ENCODE measurements at regions not wholly inside any gene's neighbourhood (a gene's known extent, or its start where the extent isn't known, plus 50 kb on each side); places are given as distances from the start of the nearest gene placed in this dataset.
A peak's percentile ranks its signal among the peaks of the same experiment; 100 is the strongest.

GRCh38 chr2:133844214-133844892 lies 276.1 kb upstream of the NCKAP5 start (continued):
- no peak for TF ChIP-seq NR2C1 (IDR thresholded peaks at IDR 0.05)
- TF ChIP-seq NR2C1 (tag; IDR thresholded peaks at IDR 0.05), result no peak
- TF ChIP-seq ZNF146 (CRISPR knock-in tag; IDR thresholded peaks at IDR 0.05; ENCODE audit: unreplicated experiment), result no peak
- no peak for TF ChIP-seq MTA1 (IDR thresholded peaks at IDR 0.05; ENCODE audit: borderline replicate concordance)
- TF ChIP-seq MCM3 (IDR thresholded peaks at IDR 0.05), result no peak
- TF ChIP-seq HOXB6 (CRISPR knock-in tag; IDR thresholded peaks at IDR 0.05; ENCODE audit: borderline replicate concordance), result no peak
- TF ChIP-seq STAG1 (CRISPR knock-in tag; IDR thresholded peaks at IDR 0.05; ENCODE audit: borderline replicate concordance), result peak; percentile 51; the same call in 1 of the 2 replicates
- TF ChIP-seq CBX5 (IDR thresholded peaks at IDR 0.05; ENCODE audit: borderline replicate concordance, low read depth), result no peak
- TF ChIP-seq PTBP1 (IDR thresholded peaks at IDR 0.05; ENCODE audit: low read depth, low read length), result no peak
- no peak for TF ChIP-seq SP2 (IDR thresholded peaks at IDR 0.05; ENCODE audit: extremely low read depth, low read depth, low read length, poor library complexity, severe bottlenecking)
- no peak for TF ChIP-seq ZNF121 (CRISPR knock-in tag; conservative IDR thresholded peaks at IDR 0.05)
- TF ChIP-seq BCLAF1 (IDR thresholded peaks at IDR 0.05; ENCODE audit: borderline replicate concordance in 1 of 2, control insufficient read depth in 1 of 2, low read depth in 2 of 2, low read length in 1 of 2), result no peak
- no peak for TF ChIP-seq RBM22 (IDR thresholded peaks at IDR 0.05; ENCODE audit: low read depth, low read length, poor library complexity, severe bottlenecking)
- TF ChIP-seq ATF1 (CRISPR knock-in tag; IDR thresholded peaks at IDR 0.05), result no peak
- no peak for TF ChIP-seq ATF1 (tag; IDR thresholded peaks at IDR 0.05)
- TF ChIP-seq HIVEP1 (CRISPR knock-in tag; IDR thresholded peaks at IDR 0.05), result no peak
- no peak for TF ChIP-seq E2F6 (IDR thresholded peaks at IDR 0.05; ENCODE audit: borderline replicate concordance in 1 of 2, extremely low read depth in 1 of 2, insufficient read depth in 1 of 2, insufficient read length in 1 of 2, low read depth in 1 of 2, low read length in 1 of 2, poor library complexity in 1 of 2, severe bottlenecking in 1 of 2)
- TF ChIP-seq ZFP36 (IDR thresholded peaks at IDR 0.05; ENCODE audit: low read depth, low read length, partially characterized antibody), result peak; percentile 94
- no peak for TF ChIP-seq NR2F6 (CRISPR knock-in tag; IDR thresholded peaks at IDR 0.05)
- no peak for TF ChIP-seq ZFX (CRISPR knock-in tag; IDR thresholded peaks at IDR 0.05)
- TF ChIP-seq, protein P1, sequence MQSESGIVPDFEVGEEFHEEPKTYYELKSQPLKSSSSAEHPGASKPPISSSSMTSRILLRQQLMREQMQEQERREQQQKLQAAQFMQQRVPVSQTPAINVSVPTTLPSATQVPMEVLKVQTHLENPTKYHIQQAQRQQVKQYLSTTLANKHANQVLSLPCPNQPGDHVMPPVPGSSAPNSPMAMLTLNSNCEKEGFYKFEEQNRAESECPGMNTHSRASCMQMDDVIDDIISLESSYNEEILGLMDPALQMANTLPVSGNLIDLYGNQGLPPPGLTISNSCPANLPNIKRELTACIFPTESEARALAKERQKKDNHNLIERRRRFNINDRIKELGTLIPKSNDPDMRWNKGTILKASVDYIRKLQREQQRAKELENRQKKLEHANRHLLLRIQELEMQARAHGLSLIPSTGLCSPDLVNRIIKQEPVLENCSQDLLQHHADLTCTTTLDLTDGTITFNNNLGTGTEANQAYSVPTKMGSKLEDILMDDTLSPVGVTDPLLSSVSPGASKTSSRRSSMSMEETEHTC (IDR thresholded peaks at IDR 0.05), result no peak
- TF ChIP-seq LARP7 (IDR thresholded peaks at IDR 0.05), result no peak
- TF ChIP-seq, protein P2, sequence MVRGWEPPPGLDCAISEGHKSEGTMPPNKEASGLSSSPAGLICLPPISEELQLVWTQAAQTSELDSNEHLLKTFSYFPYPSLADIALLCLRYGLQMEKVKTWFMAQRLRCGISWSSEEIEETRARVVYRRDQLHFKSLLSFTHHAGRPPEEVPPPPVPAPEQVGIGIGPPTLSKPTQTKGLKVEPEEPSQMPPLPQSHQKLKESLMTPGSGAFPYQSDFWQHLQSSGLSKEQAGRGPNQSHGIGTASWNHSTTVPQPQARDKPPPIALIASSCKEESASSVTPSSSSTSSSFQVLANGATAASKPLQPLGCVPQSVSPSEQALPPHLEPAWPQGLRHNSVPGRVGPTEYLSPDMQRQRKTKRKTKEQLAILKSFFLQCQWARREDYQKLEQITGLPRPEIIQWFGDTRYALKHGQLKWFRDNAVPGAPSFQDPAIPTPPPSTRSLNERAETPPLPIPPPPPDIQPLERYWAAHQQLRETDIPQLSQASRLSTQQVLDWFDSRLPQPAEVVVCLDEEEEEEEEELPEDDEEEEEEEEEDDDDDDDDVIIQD (CRISPR knock-in tag; IDR thresholded peaks at IDR 0.05), result no peak
- no peak for TF ChIP-seq SMARCC2 (IDR thresholded peaks at IDR 0.05; ENCODE audit: low read depth)
